Pancreas (tissue), 10 donors: ENCODE measurements at regions not wholly inside any gene's neighbourhood (a gene's known extent, or its start where the extent isn't known, plus 50 kb on each side); places are given as distances from the start of the nearest gene placed in this dataset.

Experiments
- ATAC-seq, 4 donors: fragments of 200-7000 bp; cut with Tn5 transposase; one replicate each; pipeline versions ENCODE4 v1.8.0 to v1.9.1; 2020; ENCODE audit warnings: mild to moderate bottlenecking in 4 of 4, moderate library complexity in 4 of 4
- DNase-seq, 6 donors: peaks; one replicate each; pipeline ENCODE4 v3.0.0-alpha.2; 2020
- FAIRE-seq: peaks from 2 replicates; lab custom pipeline; 2012; peaks lifted over from hg19 to GRCh38; lab: Jason Lieb, UNC
- H3K27ac ChIP-seq, 4 donors: fragments of 200-600 bp; sonication (generic); 1 replicate in 3 of 4; 2 replicates in 1 of 4; pipeline versions ENCODE4 v1.5.0 to v1.8.0; 2020
- H3K27me3 ChIP-seq, 4 donors: fragments of 200-600 bp; one replicate each; pipeline ENCODE4 v1.8.0; 2021
- H3K36me3 ChIP-seq, 3 donors: fragments of 200-600 bp; sonication (generic) in 1 of 3; one replicate each; pipeline versions ENCODE4 v1.5.0 to v1.8.0; 2020 to 2021
- H3K4me1 ChIP-seq, 3 donors: fragments of 200-600 bp; one replicate each; pipeline ENCODE4 v1.8.0; 2021
- H3K4me3 ChIP-seq, 4 donors: fragments of 200-600 bp; sonication (generic) in 2 of 4; one replicate each; pipeline versions ENCODE4 v1.5.0 to v1.8.0; 2020 to 2021
- H3K9me3 ChIP-seq, 4 donors: fragments of 200-600 bp; one replicate each; pipeline ENCODE4 v1.8.0; 2021
- CTCF ChIP-seq, 4 donors: fragments of 200-600 bp; sonication (generic) in 3 of 4; IDR thresholded peaks; one replicate each; pipeline versions ENCODE4 v1.5.0 to v1.8.0; 2021; ENCODE audit warnings: antibody characterized with exemption in 4 of 4
- WGBS, 2 donors: extraction: QIAGEN DNeasy Blood & Tissue Kit; methylation state at CpG; one replicate each; pipeline ENCODE4 v1.1.7; 2013; 5-methylcytosine and 5-hydroxymethylcytosine counted together
- intact Hi-C, 3 donors: fragments of 100-400 bp; cut with DNase I; formaldehyde crosslinking; loops; one replicate each; pipeline versions ENCODE4 v1.11.1 to v1.14.2; 2022
- donor health status: healthy with polysubstance abuse.
- donor health status: DM: no; HTN: no; CAD: no; lungs with moderate emphysema.
- donor health status: DM: no; HTN: no; CAD: no.
- donor health status: control.
- donor health status: control.
- donor health status: Bipolar disorder and iron deficiency.
- donor health status: DM: yes; HTN: yes; CAD: no.
- donor health status: DM: no; HTN: no; CAD: no.
- donor health status: DM: no; HTN: no; CAD: no.
- donor health status: DM: yes; HTN: yes; CAD: no.

- DNase-seq: no peak
- no peaks in the 10 kb centered on the region for H3K36me3 ChIP-seq
- ATAC-seq: no peak
- H3K27me3 ChIP-seq: no peaks in the 10 kb centered on the region
- no peaks in the 10 kb centered on the region for H3K9me3 ChIP-seq
- H3K4me1 ChIP-seq: no peaks in the 10 kb centered on the region
- intact Hi-C loops: no loop called here
- no peak overlapping the region for H3K27ac ChIP-seq
- no peak for FAIRE-seq
- WGBS, 2 donors: 40 to 53% methylated on average over 15 of the region's 15 CpGs
- no peak overlapping the region for H3K4me3 ChIP-seq
- TF ChIP-seq CTCF (IDR thresholded peaks at IDR 0.05): no peak
These were observed 345.8 kb downstream of the ALG10 start for GRCh38 chr12:34368079-34368478.

- TF ChIP-seq CTCF (IDR thresholded peaks at IDR 0.05): no peak
- ATAC-seq: no peak
- no peak for DNase-seq
- Histone ChIP-seq H3K9me3 (no peaks in the 10 kb centered on the region), H3K4me3 (no peak overlapping the region), H3K36me3 (no peaks in the 10 kb centered on the region), H3K4me1 (no peaks in the 10 kb centered on the region), H3K27ac (no peak overlapping the region), H3K27me3 (no peaks in the 10 kb centered on the region)
- WGBS, 2 donors: 34 to 41% methylated on average over 16 to 17 of the region's 17 CpGs
- no peak for FAIRE-seq
- intact Hi-C loops: no loop called here
These were observed 348.8 kb downstream of the ALG10 start for GRCh38 chr12:34371050-34371449.

GRCh38 chr12:34372003-34372402, 349.7 kb downstream of the ALG10 start:
- no peak overlapping the region for H3K4me3 ChIP-seq
- no peaks in the 10 kb centered on the region for H3K27me3 ChIP-seq
- WGBS, 2 donors: 37 to 43% methylated on average over 21 of the region's 21 CpGs
- no peaks in the 10 kb centered on the region for H3K36me3 ChIP-seq
- no peak for TF ChIP-seq CTCF (IDR thresholded peaks at IDR 0.05)
- no peak overlapping the region for H3K27ac ChIP-seq
- FAIRE-seq (no peak), DNase-seq (no peak), ATAC-seq (no peak)
- H3K9me3 ChIP-seq: no peaks in the 10 kb centered on the region
- no peaks in the 10 kb centered on the region for H3K4me1 ChIP-seq
- intact Hi-C loops: no loop called here

- H3K27ac ChIP-seq: no peak overlapping the region
- no peaks in the 10 kb centered on the region for H3K36me3 ChIP-seq
- ATAC-seq: no peak
- H3K4me1 ChIP-seq: no peaks in the 10 kb centered on the region
- no peak for FAIRE-seq
- intact Hi-C loops: no loop called here
- no peaks in the 10 kb centered on the region for H3K9me3 ChIP-seq
- no peaks in the 10 kb centered on the region for H3K27me3 ChIP-seq
- no peak for DNase-seq
- H3K4me3 ChIP-seq: no peak overlapping the region
- WGBS, 2 donors: 54 to 60% methylated on average over 25 of the region's 25 CpGs
- no peak for TF ChIP-seq CTCF (IDR thresholded peaks at IDR 0.05)
These were observed 351.6 kb downstream of the ALG10 start for GRCh38 chr12:34373926-34374325.

GRCh38 chr12:34376133-34376799, 354.0 kb downstream of the ALG10 start:
- FAIRE-seq (no peak), DNase-seq (no peak), ATAC-seq (no peak)
- no peak overlapping the region for H3K4me3 ChIP-seq
- H3K27me3 ChIP-seq: no peaks in the 10 kb centered on the region
- no peaks in the 10 kb centered on the region for H3K36me3 ChIP-seq
- no peak overlapping the region for H3K27ac ChIP-seq
- no peaks in the 10 kb centered on the region for H3K4me1 ChIP-seq
- intact Hi-C loops: no loop called here
- 52 to 56% methylated on average over 28 of the region's 28 CpGs for WGBS, 2 donors
- TF ChIP-seq CTCF (IDR thresholded peaks at IDR 0.05): no peak
- H3K9me3 ChIP-seq: no peaks in the 10 kb centered on the region
